Ishikawa (cell line): ENCODE measurements at regions not wholly inside any gene's neighbourhood (a gene's known extent, or its start where the extent isn't known, plus 50 kb on each side); places are given as distances from the start of the nearest gene placed in this dataset.
A peak's percentile ranks its signal among the peaks of the same experiment; 100 is the strongest.

Source experiments
- EP300 ChIP-seq: IDR thresholded peaks from 2 replicates; pipeline ENCODE4 v1.6.1; 2012; ENCODE audit warnings: borderline replicate concordance
- TF ChIP-seq, protein P1 (sequence below): IDR thresholded peaks from 2 replicates; pipeline ENCODE4 v1.6.1; 2012

GRCh38 chr18:22856870-22857269, 76.3 kb upstream of the RBBP8 start:
- TF ChIP-seq, protein P1, sequence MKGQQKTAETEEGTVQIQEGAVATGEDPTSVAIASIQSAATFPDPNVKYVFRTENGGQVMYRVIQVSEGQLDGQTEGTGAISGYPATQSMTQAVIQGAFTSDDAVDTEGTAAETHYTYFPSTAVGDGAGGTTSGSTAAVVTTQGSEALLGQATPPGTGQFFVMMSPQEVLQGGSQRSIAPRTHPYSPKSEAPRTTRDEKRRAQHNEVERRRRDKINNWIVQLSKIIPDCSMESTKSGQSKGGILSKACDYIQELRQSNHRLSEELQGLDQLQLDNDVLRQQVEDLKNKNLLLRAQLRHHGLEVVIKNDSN = no peak; the same call in 1 of the 2 replicates
- peak; percentile 89 for TF ChIP-seq EP300
